RWPE2 (cell line): ENCODE measurements at regions not wholly inside any gene's neighbourhood (a gene's known extent, or its start where the extent isn't known, plus 50 kb on each side); places are given as distances from the start of the nearest gene placed in this dataset.

ENCODE experiments used
- ATAC-seq: fragments of 200-7000 bp; cut with Tn5 transposase; 3 replicates; pipeline ENCODE4 v1.9.1; 2021; ENCODE audit warnings: low read depth
- DNase-seq: peaks from one replicate; pipeline ENCODE4 v3.0.0-alpha.2; 2020; ENCODE audit warnings: low spot score
- H3K27ac ChIP-seq: fragments of 450-650 bp; 2 replicates; pipeline ENCODE4 v1.5.1; 2017; ENCODE audit warnings: mild to moderate bottlenecking; ENCODE audit not compliant: poor library complexity, severe bottlenecking
- H3K27me3 ChIP-seq: fragments of 250-450 bp; sonication (Bioruptor Pico); 2 replicates; pipeline ENCODE4 v1.5.1; 2021; ENCODE audit warnings: mild to moderate bottlenecking, moderate library complexity; ENCODE audit not compliant: insufficient read depth, poor library complexity, severe bottlenecking
- H3K36me3 ChIP-seq: fragments of 250-450 bp; sonication (Bioruptor Pico); 2 replicates; pipeline ENCODE4 v1.5.1; 2020; ENCODE audit warnings: low read depth, mild to moderate bottlenecking, moderate library complexity
- H3K4me1 ChIP-seq: fragments of 250-450 bp; sonication (Bioruptor Pico); 2 replicates; pipeline ENCODE4 v1.5.1; 2021; ENCODE audit warnings: mild to moderate bottlenecking, moderate library complexity; ENCODE audit not compliant: insufficient read depth, poor library complexity, severe bottlenecking
- H3K4me3 ChIP-seq: fragments of 250-450 bp; sonication (Bioruptor Pico); 2 replicates; pipeline ENCODE4 v1.5.1; 2021; ENCODE audit warnings: mild to moderate bottlenecking, moderate library complexity; ENCODE audit not compliant: severe bottlenecking
- H3K9me3 ChIP-seq: fragments of 250-450 bp; sonication (Bioruptor Pico); 2 replicates; pipeline ENCODE4 v1.5.1; 2021; ENCODE audit warnings: mild to moderate bottlenecking, moderate library complexity; ENCODE audit not compliant: severe bottlenecking
- TF ChIP-seq, protein P1 (sequence below): fragments of 450-650 bp; IDR thresholded peaks from one replicate; pipeline ENCODE4 v1.5.1; 2017; ENCODE audit warnings: mild to moderate bottlenecking, moderate library complexity; ENCODE audit not compliant: poor library complexity, severe bottlenecking

DNA sequence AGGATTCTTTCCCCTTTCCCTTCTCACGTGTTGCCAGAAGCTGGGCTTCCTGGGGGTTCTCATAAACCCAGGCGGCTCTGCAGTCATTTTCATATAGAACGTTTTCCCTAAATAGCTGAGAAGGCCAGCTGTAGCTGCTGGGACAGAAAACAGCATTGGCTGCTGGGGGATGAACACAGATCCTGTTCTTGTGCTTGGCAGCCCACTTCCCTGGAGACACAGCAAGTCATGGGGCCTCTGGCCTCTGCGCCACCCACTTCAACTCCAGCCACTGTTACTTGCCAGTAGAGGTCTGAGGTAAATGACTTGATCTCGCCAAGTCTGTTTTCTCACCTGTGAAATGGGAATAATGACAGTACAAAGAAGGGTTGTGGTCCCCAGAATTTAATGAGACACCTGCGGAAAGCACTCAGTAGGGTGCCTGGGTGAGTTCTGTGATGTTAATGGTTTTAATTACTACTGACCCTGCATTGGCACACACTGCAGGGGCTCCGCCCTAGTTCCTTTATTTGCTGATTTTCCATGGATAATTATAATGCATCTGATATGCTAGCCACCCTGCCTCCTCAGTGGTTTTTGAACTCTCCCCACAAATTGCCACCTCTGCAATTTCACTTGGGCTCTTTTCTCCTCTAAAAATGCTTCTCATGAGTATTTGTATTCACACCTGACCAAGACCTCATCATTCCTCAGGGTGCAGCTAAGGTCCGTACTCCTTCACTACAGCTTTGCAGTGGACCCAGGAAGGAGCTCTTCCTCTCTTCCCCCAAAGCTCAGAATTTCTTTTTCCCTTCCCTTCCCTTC lies 274.7 kb downstream of the RPLP1 start:
- ATAC-seq, result no peak
- no peak overlapping the region for H3K27ac ChIP-seq
- no peak overlapping the region for H3K4me3 ChIP-seq
- H3K36me3 ChIP-seq, result no peaks in the 10 kb centered on the region
- H3K9me3 ChIP-seq, result no peaks in the 10 kb centered on the region
- no peak for DNase-seq
- no peaks in the 10 kb centered on the region for H3K4me1 ChIP-seq
- no peaks in the 10 kb centered on the region for H3K27me3 ChIP-seq
- TF ChIP-seq, protein P1, sequence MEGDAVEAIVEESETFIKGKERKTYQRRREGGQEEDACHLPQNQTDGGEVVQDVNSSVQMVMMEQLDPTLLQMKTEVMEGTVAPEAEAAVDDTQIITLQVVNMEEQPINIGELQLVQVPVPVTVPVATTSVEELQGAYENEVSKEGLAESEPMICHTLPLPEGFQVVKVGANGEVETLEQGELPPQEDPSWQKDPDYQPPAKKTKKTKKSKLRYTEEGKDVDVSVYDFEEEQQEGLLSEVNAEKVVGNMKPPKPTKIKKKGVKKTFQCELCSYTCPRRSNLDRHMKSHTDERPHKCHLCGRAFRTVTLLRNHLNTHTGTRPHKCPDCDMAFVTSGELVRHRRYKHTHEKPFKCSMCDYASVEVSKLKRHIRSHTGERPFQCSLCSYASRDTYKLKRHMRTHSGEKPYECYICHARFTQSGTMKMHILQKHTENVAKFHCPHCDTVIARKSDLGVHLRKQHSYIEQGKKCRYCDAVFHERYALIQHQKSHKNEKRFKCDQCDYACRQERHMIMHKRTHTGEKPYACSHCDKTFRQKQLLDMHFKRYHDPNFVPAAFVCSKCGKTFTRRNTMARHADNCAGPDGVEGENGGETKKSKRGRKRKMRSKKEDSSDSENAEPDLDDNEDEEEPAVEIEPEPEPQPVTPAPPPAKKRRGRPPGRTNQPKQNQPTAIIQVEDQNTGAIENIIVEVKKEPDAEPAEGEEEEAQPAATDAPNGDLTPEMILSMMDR, result no peak

DNA sequence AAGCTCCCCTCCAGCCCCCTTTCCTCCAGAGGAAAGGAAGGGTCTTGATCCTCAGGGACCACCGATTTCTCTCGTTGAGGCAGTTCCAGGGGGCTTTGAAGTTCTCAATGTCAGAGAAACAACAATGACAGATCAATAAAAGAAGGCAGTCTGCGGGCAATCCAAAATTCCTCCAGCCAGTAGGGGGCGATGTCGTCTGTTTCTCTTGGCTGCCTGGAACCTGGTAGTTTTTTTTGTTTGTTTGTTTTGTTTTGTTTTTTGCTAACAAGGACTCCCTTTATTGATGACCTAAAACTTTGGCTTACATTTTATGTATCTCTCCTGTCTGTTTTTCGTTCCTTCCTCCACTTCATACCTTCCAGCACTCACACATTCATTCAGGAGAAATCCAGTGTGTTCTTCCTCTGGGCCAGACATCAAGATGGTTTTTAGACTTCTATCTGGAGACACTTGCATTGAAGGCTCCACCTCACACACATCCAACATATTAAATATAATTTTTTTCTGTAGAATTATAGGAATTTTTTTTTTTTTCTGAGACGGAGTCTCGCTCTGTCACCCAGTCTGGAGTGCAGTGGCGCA lies 276.6 kb downstream of the RPLP1 start:
- no peak for ATAC-seq
- Histone ChIP-seq H3K9me3 (no peaks in the 10 kb centered on the region), H3K36me3 (no peaks in the 10 kb centered on the region), H3K27me3 (no peaks in the 10 kb centered on the region), H3K4me1 (no peaks in the 10 kb centered on the region), H3K27ac (no peak overlapping the region), H3K4me3 (no peak overlapping the region)
- TF ChIP-seq, protein P1, result peak; percentile 96
- DNase-seq, result no peak

DNA sequence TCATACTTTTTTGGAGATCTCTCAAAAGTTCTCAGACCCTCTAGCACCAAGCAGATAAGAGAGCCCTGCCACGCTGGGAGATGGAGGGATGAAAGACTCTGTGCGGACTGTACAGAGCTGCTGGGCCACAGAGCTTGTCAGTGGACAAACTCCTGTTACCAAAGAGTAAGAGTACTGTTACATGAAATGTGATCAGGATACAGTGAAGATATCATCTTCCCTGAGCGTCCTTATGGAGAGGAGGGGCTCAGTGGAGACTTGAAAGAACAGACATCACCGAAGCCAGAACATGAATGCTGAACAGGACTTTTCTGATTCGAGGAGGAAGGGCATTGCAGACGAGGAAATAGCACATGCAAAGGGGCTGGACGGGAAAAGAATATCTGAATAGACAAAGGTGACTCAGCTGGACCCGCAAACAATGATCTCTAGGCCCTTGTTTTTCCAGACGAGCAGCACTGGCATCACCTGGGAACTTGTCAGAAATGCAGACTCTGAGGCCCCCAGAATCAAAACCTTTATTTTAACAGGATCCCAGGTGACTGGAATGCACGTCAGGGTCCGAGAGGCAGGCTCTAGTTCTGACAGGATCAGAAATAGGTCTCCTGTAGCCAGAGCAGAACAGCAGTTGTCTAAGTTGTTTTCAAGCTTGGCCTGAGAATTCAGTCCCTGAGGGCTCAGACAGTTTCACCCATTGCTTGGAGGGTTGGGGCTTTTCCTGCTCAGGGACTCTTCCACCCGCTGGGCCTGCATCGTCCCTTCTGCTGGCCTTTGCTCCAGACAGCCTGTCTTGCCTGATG lies 277.9 kb downstream of the RPLP1 start:
- Histone ChIP-seq H3K27ac (no peak overlapping the region), H3K9me3 (no peaks in the 10 kb centered on the region), H3K4me1 (no peaks in the 10 kb centered on the region), H3K4me3 (no peak overlapping the region), H3K36me3 (no peaks in the 10 kb centered on the region), H3K27me3 (peaks cover 6% of the 10 kb centered on the region)
- ATAC-seq, result peak; percentile 26; the same call in 1 of the 3 replicates
- TF ChIP-seq, protein P1, result no peak
- no peak for DNase-seq

DNA sequence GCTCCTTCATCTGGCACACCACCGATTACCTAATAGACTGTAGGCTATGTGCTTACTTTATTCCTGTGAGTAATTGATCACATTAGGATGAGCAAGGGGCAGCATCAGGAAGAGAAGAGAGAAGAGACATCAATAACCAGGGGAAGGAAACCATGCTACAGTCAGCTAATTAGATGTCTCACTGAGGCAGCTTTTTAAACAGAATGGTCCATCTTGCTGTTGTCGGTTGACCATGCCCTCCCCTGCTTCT lies 278.4 kb downstream of the RPLP1 start:
- DNase-seq, result no peak
- peaks cover 11% of the 10 kb centered on the region for H3K27me3 ChIP-seq

More for the DNA sequence above, 278.4 kb downstream of the RPLP1 start:
- TF ChIP-seq, protein P1, result no peak
- no peaks in the 10 kb centered on the region for H3K36me3 ChIP-seq
- no peak overlapping the region for H3K27ac ChIP-seq
- H3K4me1 ChIP-seq, result no peaks in the 10 kb centered on the region
- no peak for ATAC-seq
- H3K9me3 ChIP-seq, result no peaks in the 10 kb centered on the region
- no peak overlapping the region for H3K4me3 ChIP-seq
